ENCODE measurements at regions not wholly inside any gene's neighbourhood (a gene's known extent, or its start where the extent isn't known, plus 50 kb on each side); places are given as distances from the start of the nearest gene placed in this dataset.

GRCh38 chr13:44703371-44703770 is 127.2 kb upstream of the TSC22D1 start:
- no peaks in the 10 kb centered on the region for H3K27me3 ChIP-seq (ENCODE audit: low read depth, low read length)
- H4K20me1 ChIP-seq (ENCODE audit: insufficient read depth, low read length) = no peaks in the 10 kb centered on the region
- no peak overlapping the region for H3K27ac ChIP-seq (ENCODE audit: low read length)
- TF ChIP-seq CTCF (IDR thresholded peaks at IDR 0.05; ENCODE audit: low read depth, low read length) (no peak), EZH2phosphoT487 (IDR thresholded peaks at IDR 0.05; ENCODE audit: low read depth) (no peak)
- no peak overlapping the region for H3K4me2 ChIP-seq (ENCODE audit: low read length)
- H3K9ac ChIP-seq (ENCODE audit: low read length) = no peak overlapping the region
- no peaks in the 10 kb centered on the region for H3K9me3 ChIP-seq (ENCODE audit: insufficient read depth, low read length)
- no peak overlapping the region for H3K4me3 ChIP-seq (ENCODE audit: low read length)
- no peak overlapping the region for H2AFZ ChIP-seq (ENCODE audit: low read depth, low read length)
- H3K4me1 ChIP-seq (ENCODE audit: low read length) = peaks cover 6% of the 10 kb centered on the region
- H3K36me3 ChIP-seq (replicated peaks; ENCODE audit: low read depth, low read length) = no peaks in the 10 kb centered on the region
- H3K79me2 ChIP-seq (ENCODE audit: low read length) = no peaks in the 10 kb centered on the region

- Histone ChIP-seq H4K20me1 (ENCODE audit: insufficient read depth, low read length) (no peaks in the 10 kb centered on the region), H3K9ac (ENCODE audit: low read length) (no peak overlapping the region), H3K27me3 (ENCODE audit: low read depth, low read length) (peaks cover 8% of the 10 kb centered on the region; the same call in 1 of the 2 replicates), H3K79me2 (ENCODE audit: low read length) (no peaks in the 10 kb centered on the region), H3K36me3 (replicated peaks; ENCODE audit: low read depth, low read length) (no peaks in the 10 kb centered on the region), H2AFZ (ENCODE audit: low read depth, low read length) (no peak overlapping the region), H3K4me2 (ENCODE audit: low read length) (peak overlapping the region; percentile 44), H3K9me3 (ENCODE audit: insufficient read depth, low read length) (no peaks in the 10 kb centered on the region), H3K4me3 (ENCODE audit: low read length) (peak overlapping the region; percentile 11; the same call in 1 of the 2 replicates), H3K27ac (ENCODE audit: low read length) (no peak overlapping the region), H3K4me1 (ENCODE audit: low read length) (peaks cover 13% of the 10 kb centered on the region)
- TF ChIP-seq EZH2phosphoT487 (IDR thresholded peaks at IDR 0.05; ENCODE audit: low read depth) = no peak
- no peak for TF ChIP-seq CTCF (IDR thresholded peaks at IDR 0.05; ENCODE audit: low read depth, low read length)
Observed at GRCh38 chr13:44698066-44698465, 121.9 kb upstream of the TSC22D1 start.

- H3K4me2 ChIP-seq (ENCODE audit: low read length) = no peak overlapping the region
- TF ChIP-seq CTCF (IDR thresholded peaks at IDR 0.05; ENCODE audit: low read depth, low read length) (no peak), EZH2phosphoT487 (IDR thresholded peaks at IDR 0.05; ENCODE audit: low read depth) (no peak)
Observed at GRCh38 chr13:44697058-44697457, 120.9 kb upstream of the TSC22D1 start.

GRCh38 chr13:44695520-44695919 is 119.4 kb upstream of the TSC22D1 start:
- no peak overlapping the region for H3K4me2 ChIP-seq (ENCODE audit: low read length)
- H4K20me1 ChIP-seq (ENCODE audit: insufficient read depth, low read length) = no peaks in the 10 kb centered on the region
- TF ChIP-seq CTCF (IDR thresholded peaks at IDR 0.05; ENCODE audit: low read depth, low read length) (no peak), EZH2phosphoT487 (IDR thresholded peaks at IDR 0.05; ENCODE audit: low read depth) (no peak)
- H3K36me3 ChIP-seq (replicated peaks; ENCODE audit: low read depth, low read length) = no peaks in the 10 kb centered on the region
- H3K27ac ChIP-seq (ENCODE audit: low read length) = no peak overlapping the region
- H2AFZ ChIP-seq (ENCODE audit: low read depth, low read length) = no peak overlapping the region
- H3K9ac ChIP-seq (ENCODE audit: low read length) = no peak overlapping the region
- peaks cover 13% of the 10 kb centered on the region for H3K4me1 ChIP-seq (ENCODE audit: low read length)
- no peak overlapping the region for H3K4me3 ChIP-seq (ENCODE audit: low read length)
- no peaks in the 10 kb centered on the region for H3K9me3 ChIP-seq (ENCODE audit: insufficient read depth, low read length)
- no peaks in the 10 kb centered on the region for H3K79me2 ChIP-seq (ENCODE audit: low read length)
- peaks cover 8% of the 10 kb centered on the region; the same call in 1 of the 2 replicates for H3K27me3 ChIP-seq (ENCODE audit: low read depth, low read length)

More at GRCh38 chr13:44697058-44697457, 120.9 kb upstream of the TSC22D1 start:
- Histone ChIP-seq H3K9me3 (ENCODE audit: insufficient read depth, low read length) (no peaks in the 10 kb centered on the region), H4K20me1 (ENCODE audit: insufficient read depth, low read length) (no peaks in the 10 kb centered on the region), H2AFZ (ENCODE audit: low read depth, low read length) (no peak overlapping the region), H3K27ac (ENCODE audit: low read length) (no peak overlapping the region), H3K4me3 (ENCODE audit: low read length) (no peak overlapping the region), H3K36me3 (replicated peaks; ENCODE audit: low read depth, low read length) (no peaks in the 10 kb centered on the region), H3K9ac (ENCODE audit: low read length) (no peak overlapping the region), H3K4me1 (ENCODE audit: low read length) (peaks cover 13% of the 10 kb centered on the region), H3K27me3 (ENCODE audit: low read depth, low read length) (peaks cover 8% of the 10 kb centered on the region; the same call in 1 of the 2 replicates), H3K79me2 (ENCODE audit: low read length) (no peaks in the 10 kb centered on the region)
